ENCODE measurements at regions not wholly inside any gene's neighbourhood (a gene's known extent, or its start where the extent isn't known, plus 50 kb on each side); places are given as distances from the start of the nearest gene placed in this dataset.

DNA sequence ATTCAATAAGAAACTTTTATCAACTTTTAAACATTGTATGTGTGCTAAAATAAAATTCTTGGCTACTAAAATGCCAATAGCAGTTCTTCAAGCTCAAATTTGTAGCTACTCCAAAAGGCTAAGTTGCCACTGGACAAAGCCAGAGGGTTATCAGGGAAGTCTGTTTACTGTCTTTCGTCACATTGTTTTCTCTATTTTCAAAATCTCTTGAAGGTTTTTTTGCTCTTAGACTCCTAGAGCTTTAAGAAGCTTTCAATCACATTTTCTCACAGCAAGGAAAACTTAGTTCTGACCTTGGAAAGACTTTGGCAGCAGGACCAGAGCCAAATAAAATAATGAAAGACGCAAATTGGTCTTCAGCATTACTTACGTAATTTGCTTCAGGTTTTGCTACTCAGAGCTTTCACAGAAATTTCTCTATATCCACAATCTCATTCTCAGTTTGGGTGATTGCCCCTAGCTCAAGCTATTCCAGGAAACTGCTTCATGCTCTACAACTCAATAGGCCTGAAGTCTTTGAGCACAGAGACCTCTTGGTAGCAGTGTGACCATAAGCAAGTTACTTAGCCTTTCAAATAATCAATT lies 257.7 kb downstream of the GABRG2 start:
- no peak for DNase-seq

DNA sequence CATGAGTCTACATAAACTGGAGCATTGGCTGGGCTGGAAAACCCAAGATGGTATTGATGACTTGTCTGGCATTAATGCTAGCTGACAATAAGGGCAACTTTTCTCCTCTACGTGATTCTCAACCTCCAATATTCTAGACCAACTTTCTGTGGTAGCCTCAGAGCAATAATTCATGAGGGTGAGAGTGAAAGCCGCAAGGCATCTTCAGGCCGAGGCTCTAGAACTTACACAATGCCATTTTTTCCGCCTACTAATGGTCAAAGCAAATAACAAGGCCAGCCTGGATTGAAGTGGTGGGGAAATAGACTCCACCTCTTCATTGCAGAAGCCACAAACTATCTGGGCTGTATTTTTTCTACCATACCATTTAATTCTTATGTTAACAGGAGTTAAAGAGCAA lies 267.4 kb downstream of the GABRG2 start:
- no peak for DNase-seq

DNA sequence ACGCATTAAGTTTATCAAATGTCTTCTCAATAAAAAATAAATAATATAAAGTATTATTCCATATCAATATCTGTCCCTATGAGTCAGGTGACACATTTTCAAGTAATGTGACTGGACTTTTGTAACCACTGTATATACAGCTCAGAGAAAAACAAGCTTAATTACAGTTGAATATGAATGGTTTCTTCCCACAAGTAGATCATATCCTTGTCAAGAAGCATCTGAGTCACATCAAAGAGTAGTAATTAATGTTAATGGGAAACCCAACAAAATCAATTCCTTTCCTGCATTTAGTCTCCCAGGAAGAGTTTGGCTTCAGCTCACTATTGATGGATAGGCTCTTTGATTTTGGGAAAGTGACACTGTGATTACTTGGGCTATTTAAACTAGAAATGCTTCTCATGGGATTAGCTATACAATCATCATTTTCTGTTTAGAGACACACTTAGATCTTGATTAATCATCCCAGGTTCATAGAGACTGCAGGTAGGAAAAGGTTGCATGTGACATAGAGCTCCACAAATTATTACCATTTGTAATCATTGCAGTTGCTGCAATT lies 292.9 kb downstream of the GABRG2 start:
- no peak for DNase-seq

DNA sequence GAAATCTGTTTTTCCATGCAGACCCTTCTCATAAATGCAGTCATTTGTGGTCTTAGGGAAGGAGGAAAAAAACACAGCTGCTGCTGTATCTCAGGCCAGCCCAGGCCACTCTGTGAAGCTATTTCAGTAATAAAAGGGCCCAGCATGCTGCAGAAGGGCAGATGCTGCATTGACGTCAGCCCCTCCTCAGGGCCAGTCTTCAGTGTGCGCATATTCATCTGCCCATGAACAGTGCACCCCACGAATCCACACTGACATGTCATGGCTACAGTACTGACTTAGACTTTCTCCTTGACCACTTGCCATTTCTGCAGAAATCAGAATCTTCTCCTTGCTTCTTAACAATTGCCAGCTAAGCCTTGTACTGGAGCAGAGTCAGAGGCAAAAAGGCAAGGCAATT lies 304.7 kb downstream of the GABRG2 start:
- DNase-seq: no peak

DNA sequence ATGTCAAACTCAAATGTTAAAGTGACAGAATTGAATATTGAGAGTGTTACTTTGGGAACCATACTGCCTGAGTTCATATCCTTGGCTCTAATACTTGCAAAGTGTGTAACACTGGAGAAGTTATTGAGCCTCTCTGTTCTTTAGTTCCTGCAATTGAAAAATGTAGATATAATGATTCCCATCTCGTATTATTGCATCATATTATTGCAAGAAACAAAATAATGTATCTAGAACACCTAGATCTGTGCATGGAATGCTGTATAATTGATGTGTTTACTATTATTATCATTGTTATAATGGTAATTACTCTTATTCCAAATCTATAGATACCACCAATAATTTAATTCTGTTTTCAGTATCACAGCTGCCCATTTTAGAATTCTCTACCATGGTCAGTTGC lies 310.3 kb downstream of the GABRG2 start:
- no peak for DNase-seq

DNA sequence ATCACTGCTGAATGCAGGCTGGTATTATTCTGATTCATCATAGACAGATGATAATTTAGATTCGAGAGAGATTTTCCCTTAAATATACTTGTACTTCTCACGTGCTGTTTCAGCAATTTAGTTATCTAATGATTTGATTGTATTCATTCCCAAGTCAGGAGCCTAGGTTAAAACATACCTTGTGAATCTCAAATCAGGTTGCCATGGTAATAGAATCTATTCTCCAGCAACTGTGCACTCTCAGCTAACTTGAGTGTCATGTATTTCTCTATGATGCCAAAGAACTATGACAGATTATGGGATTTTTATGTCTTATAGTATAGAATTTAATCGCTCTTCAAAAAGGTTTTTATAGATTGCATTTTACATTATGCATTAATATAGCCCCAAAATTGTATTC lies 315.3 kb downstream of the GABRG2 start:
- DNase-seq: no peak

DNA sequence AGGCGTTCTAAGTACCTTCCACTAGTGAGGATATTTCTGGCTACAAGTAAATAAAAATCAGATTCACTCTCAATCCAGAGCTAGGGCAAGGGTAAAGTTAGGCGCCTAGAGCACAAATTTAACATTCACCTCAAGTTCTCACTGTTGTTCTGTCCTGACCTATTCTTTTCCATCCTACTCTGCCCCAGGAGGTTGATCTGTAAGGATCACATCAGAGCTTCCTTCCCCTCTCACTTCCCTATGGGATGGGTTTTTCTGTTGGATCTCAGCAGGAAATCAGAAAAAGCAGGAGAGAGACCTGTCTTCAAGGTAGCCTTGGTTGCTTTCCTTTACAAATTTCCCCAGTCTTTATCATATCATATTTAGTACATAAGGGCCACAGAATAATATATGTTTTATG lies 316.7 kb downstream of the GABRG2 start:
- DNase-seq: no peak

DNA sequence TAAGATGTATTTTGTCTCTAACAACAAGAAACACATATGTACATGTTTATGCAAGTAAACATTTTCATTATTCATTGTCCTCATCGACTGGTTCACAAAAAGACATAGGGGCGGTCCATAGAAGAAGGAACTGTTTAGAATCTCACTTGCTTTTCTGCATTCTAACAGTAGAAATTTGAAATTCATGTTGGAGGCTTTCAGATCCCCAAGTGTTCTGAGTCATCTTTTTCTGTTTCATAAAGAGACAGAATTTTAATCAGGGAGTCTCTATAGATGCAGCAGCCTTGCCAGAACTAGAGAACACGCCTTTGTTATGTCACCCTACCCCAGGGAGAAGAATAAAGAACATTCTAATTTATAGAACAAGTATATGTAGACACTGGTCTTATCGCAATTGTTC lies 324.3 kb downstream of the GABRG2 start:
- no peak for DNase-seq

DNA sequence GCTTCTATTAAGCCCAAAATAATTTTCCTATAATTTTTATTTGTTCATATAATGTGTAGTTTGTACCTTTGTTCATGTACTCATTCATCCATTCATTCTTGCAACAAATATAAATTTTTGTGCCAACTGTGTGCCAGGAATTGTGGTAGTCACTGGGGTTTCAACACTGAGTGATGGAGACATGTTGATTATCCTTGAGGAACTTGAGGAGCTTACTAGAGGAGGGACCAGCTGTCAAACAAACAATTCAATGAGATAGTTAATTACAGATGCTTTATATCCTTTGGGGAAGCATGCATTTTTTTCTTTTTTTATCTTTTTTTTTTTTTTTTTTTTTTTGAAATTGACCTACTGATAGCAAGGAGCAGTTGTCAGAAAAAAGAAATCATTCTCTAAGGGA lies 324.8 kb downstream of the GABRG2 start:
- no peak for DNase-seq

DNA sequence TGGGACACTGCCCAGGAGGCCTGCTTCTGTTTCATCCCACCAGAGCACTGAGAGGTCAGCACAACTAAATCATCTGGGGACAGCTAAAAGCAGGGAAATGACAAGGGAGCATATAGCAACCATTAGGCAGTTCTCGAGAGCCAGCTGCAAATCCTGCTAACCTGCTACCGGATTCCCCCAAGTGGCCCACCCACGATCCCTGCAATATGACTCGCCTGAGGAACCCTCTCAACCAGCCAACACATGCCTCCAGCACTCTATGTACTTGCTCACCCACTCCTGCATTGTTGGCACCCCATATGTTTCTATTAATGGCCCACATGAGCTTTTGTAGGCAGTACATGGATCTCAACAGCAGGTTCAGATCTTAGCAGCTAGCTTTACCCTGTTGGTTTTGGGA lies 326.0 kb downstream of the GABRG2 start:
- DNase-seq: no peak

DNA sequence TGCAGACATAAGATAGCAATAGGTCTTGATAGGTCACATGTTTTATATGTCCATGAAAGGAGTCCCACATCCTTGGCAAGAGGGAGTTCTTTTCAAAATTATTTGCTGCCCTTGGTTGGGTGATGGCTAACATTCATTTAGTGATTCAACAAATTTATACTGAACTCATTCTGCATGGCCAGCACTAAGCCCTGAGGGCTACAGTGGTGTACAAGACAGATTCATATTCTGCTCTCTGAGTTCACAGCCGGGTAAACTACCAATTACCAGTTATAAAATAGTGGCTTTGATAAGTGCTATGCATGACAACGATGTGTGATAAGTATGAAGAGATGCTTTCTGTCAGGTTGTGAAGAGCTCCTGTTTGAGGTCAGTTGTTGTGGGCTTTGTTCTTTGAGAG lies 340.0 kb downstream of the GABRG2 start:
- no peak for DNase-seq

DNA sequence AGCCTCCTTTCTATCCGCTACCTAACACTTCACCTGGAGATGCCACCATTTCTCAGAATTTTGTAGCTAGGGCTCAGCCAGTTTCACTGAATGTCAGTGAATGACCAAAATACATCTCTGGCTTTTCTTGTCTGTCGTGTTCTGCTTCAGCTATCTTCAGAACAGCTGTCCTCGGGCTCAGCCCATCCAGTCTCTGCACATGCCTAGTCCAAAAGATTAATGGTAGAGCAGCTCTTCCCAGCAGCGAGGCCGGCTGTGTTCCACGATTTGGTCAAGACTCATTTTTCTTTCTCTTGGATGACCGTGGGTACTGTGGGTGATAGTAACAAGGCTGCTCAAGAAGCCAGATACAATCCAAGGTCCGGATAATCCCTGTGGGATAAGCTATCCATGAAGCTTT lies 342.8 kb downstream of the GABRG2 start:
- DNase-seq: no peak

DNA sequence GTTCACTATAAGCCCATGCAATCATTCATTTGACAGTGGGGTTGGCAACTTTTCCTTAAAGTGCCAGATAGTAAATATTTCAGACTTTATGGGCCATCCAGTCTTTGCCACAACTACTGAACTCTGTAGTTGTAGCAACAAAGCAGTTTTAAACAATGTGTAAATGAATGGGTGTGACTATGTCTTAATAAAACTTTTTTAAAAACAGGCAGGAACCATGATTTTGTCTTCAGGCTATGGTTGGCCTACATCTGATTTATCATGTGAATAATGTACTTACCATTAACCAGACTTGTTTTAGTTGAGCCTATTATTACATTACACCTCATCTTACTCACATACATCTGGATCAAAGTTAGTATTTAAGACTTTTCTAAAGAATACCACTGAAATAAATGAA lies 361.6 kb downstream of the GABRG2 start:
- DNase-seq: no peak

DNA sequence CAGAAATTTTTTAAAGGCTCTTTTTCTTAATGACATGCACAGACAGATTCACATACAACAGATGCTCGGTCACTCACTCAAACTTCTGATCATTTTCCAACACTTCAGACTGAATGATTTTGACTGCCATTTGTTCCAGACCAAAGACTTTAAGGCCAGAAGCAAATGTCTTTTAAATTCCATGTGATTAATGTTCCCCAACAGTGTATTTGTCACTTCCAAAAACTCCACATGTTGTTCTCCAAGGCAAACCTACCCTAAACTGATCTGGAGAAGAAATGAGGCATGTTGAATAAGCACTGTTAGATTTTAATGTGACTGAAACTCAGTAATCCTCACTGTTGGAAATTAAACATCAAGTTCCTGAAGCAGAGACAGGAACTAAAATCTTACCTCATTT lies 366.7 kb downstream of the GABRG2 start:
- DNase-seq: no peak

DNA sequence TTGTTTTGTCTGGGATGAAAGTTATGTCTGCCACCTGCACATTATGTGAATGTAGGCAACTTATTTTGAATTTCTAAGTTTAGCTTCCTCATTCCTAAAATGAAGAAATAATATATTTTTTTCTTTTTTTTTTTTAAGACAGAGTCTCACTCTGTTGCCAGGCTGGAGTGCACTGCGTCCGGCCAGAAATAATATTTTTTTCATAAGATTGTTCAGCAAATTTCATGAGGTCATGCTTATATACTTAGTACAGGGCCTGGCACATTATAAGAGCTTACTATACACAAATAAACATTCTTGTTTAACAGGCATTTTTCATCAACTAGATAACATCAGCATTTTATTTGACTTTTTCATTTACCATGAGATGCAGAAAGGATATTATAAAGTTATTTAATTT lies 368.5 kb downstream of the GABRG2 start:
- no peak for DNase-seq

DNA sequence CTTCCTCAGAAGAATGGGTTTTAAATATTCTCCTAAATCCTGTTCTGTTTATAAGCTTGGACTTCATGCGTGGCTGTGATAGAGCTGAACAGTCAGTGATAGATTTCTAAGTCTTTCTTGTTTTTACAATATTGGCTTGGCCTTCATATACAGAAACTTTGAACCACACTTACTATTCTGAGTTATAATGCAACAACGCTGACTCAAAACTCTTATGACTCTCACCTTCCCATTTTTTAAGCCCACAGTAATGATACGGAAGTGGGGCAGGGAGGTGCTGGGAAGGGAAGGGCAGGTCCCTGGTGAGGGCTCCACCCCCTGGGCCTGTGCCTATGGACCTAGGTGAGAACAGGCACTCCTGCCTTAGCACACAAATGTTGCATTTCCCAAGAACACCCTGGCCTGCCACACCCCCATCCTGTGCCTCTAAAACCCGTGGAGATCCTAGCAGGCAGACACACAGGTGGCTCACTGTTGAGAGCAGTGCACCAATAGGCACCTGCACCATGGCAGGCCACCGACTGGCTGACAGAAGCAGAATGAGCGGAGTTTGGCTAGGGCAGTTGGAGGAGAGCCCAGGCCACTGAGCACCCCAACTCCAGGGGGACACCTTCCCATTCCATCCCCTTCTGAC lies 376.7 kb downstream of the GABRG2 start:
- no peak for DNase-seq

DNA sequence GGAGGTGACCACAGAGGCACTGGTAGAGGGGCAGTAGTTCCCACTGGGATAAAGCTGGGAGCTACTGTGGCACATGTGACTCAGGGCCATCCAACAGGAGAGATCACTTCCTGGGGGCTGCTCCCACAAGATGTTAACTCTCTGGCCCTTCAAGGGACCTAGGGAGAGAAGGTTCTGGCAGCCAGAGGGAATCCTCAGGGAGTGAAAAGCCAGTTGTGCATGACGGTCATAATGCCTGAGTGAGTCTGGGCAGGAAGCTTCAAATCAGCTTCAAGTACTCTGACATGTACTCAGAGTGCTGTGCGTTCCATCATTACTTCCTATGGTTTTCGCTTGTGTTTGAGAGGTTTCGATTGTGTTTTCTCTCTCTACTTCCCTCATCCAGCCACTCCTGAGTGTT lies 388.5 kb downstream of the GABRG2 start:
- DNase-seq: no peak

DNA sequence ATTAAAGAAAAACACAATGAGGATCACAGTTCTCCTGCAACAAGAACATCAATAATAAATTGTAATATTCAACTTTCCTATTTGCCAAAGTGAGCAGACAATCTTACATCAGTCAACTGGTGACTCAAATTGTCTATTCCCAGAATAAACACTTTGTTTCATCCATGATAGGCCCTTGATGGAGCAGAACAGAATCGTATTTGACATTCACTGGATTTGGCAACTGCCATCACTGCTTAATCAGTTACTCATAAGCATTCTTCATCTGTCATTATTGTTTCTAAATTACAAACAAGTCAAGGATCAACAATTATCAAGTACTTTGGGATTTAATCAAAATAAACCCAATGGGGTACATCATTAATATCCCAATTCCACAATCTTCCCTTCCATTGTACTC lies 398.4 kb downstream of the GABRG2 start:
- no peak for DNase-seq

DNA sequence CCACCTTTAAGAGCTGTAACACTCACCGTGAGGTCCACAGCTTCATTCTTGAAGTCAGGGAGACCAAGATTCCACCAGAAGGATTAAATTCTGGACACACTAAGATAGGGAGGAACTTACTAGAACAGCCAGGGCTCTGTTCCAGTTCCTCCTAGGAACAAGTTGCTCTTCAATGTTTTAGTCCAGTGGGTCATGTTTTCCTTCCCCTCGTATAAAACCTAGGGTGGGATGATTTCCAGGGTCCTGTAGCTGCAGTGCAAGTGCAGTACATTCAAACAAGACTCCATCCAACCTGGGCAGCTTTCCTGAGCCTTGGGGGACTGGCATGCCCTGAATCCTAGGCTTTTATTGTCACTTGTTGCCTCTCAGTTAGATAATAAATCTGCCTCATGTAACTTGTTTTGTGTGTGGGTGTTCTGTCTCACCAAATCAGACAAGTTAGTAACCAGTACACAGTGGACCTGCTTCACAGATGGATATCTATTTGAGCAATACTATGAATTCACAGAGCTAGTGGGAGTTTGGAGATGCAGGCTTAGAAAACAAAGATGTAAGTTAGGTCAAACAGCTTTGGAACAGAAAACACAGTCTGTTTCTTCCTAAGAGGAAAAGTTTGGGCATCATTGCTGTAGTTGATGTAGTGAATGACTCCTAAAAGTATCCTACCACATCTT lies 405.6 kb downstream of the GABRG2 start:
- DNase-seq: no peak

DNA sequence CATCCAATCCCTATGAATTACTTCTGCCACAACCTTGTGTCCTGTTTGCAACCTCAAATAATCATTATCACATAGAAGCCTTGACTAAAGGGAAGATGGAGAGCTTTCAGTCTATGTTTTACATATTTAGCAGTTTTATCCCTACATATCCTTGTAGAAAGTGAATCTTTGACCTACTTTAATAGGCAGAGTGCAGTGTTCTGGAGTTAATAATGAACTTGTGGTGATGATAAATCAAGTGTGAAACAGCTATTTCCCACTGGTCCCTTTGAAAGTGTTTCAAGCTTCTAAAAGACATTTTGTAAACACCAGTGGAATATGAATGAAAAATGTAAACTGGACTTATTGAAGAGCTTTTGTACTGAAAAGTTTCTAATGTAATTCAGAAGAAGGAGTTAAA lies 406.7 kb downstream of the GABRG2 start:
- DNase-seq: no peak

DNA sequence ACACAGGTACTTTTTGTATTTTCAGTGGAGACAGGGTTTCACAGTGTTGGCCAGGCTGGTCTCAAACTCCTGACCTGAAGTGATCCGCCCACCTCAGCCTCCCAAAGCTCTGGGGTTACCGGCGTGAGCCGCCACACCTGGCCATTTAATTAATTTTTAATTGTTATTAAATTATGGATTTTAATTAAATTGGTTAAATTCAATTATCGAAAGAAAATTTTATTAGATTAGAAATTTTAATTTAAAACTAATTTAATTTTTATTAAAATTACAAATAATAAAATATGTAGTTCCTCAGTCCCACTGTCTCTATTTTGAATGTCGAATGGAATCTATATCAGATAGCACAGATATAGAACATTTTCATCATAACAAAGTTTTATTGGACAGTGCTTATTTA lies 416.5 kb downstream of the GABRG2 start:
- DNase-seq: no peak

DNA sequence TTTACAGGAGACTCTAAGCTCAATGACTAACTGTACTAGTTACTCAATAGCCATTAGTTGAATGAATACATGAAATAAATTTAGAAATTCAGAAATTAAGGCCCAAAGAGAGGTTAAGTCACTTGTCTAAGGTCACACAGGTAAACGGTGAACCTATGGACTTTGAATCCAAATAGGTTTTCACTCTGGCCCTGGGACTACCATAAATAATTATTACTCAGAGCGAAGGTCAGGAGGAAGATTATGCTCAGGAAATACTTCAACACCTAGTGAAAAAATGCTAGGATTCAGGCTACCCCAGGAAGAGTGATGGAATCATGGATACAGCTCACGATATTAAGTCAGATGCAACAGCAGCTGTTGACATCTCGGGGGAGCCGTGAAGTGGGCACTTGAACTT lies 417.4 kb downstream of the GABRG2 start:
- no peak for DNase-seq

DNA sequence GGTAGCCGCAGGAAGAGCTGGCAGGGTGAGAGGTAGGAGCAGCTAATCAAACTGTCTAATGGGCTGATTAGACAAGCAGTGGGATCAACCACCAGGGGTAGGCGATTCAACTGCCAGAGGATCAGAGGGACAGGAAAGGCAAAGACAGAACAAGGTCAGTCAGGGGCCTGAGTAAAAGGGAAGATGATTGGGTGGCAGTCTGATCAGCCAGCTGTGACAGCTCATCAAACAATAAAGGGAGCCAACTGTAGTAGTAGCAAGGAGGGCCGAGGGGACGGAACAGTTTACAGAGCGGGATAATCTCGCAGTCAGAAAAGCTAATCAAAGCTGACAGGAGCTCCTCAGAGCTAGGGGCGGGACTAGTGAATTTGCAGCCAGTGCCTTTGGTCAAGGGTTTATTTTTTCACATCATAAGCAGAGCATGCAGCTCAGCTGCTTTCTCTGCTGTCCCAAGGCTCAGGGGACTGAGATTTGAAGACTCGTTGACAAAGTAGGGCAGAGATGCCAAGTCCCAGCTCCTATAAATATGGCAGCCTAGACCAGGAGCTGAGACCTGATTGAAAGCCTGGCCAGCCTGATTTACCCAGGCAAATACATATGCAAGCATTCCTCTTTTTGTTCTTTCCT lies 418.2 kb downstream of the GABRG2 start:
- DNase-seq: no peak
